ENCODE measurements at regions not wholly inside any gene's neighbourhood (a gene's known extent, or its start where the extent isn't known, plus 50 kb on each side); places are given as distances from the start of the nearest gene placed in this dataset.

- peaks cover 0 to under 1% of the 10 kb centered on the region in 2 donors for H3K4me1 ChIP-seq
- H3K27ac ChIP-seq: no peak overlapping the region
- no peaks in the 10 kb centered on the region for H3K9me3 ChIP-seq
- no peak overlapping the region for H3K4me3 ChIP-seq
- TF ChIP-seq POLR2A (IDR thresholded peaks at IDR 0.05): no peak
- no peak for TF ChIP-seq CTCF (IDR thresholded peaks at IDR 0.05)
- DNase-seq: no peak
- no peaks in the 10 kb centered on the region for H3K27me3 ChIP-seq
- intact Hi-C loops (cut with DNase I; ENCODE audit: low total_unique reads): no loop called here
- no peaks in the 10 kb centered on the region for H3K36me3 ChIP-seq
These were observed 114.0 kb downstream of the GATA6 start for GRCh38 chr18:22283397-22283796.

- H3K27me3 ChIP-seq: no peaks in the 10 kb centered on the region
- H3K27ac ChIP-seq: peak overlapping the region in 1 of 2 donors; percentile 4
- TF ChIP-seq POLR2A (IDR thresholded peaks at IDR 0.05) (no peak), CTCF (IDR thresholded peaks at IDR 0.05) (no peak)
- peaks cover 0 to 4% of the 10 kb centered on the region in 2 donors for H3K4me1 ChIP-seq
- H3K36me3 ChIP-seq: no peaks in the 10 kb centered on the region
- intact Hi-C loops (cut with DNase I; ENCODE audit: low total_unique reads): no loop called here
- DNase-seq: no peak
- no peaks in the 10 kb centered on the region for H3K9me3 ChIP-seq
- H3K4me3 ChIP-seq: no peak overlapping the region
These were observed 113.7 kb downstream of the GATA6 start for GRCh38 chr18:22283116-22283395.

GRCh38 chr18:22282311-22283115, 113.1 kb downstream of the GATA6 start:
- TF ChIP-seq POLR2A (IDR thresholded peaks at IDR 0.05) (no peak), CTCF (IDR thresholded peaks at IDR 0.05) (no peak)
- Histone ChIP-seq H3K36me3 (no peaks in the 10 kb centered on the region), H3K27me3 (no peaks in the 10 kb centered on the region), H3K27ac (peak overlapping the region in 1 of 2 donors; percentile 4), H3K9me3 (no peaks in the 10 kb centered on the region), H3K4me3 (no peak overlapping the region), H3K4me1 (peaks cover 0 to 7% of the 10 kb centered on the region in 2 donors)
- intact Hi-C loops (cut with DNase I; ENCODE audit: low total_unique reads): no loop called here
- no peak for DNase-seq

- no peaks in the 10 kb centered on the region for H3K9me3 ChIP-seq
- TF ChIP-seq CTCF (IDR thresholded peaks at IDR 0.05): no peak
- H3K27me3 ChIP-seq: no peaks in the 10 kb centered on the region
- H3K4me1 ChIP-seq: peaks cover 4 to 7% of the 10 kb centered on the region in 2 donors
- H3K36me3 ChIP-seq: no peaks in the 10 kb centered on the region
- H3K4me3 ChIP-seq: no peak overlapping the region
- H3K27ac ChIP-seq: peak overlapping the region; percentile 69 to 70
- intact Hi-C loops (cut with DNase I; ENCODE audit: low total_unique reads): no loop called here
- DNase-seq: no peak
These were observed 111.0 kb downstream of the GATA6 start for GRCh38 chr18:22280453-22280750.

DNA sequence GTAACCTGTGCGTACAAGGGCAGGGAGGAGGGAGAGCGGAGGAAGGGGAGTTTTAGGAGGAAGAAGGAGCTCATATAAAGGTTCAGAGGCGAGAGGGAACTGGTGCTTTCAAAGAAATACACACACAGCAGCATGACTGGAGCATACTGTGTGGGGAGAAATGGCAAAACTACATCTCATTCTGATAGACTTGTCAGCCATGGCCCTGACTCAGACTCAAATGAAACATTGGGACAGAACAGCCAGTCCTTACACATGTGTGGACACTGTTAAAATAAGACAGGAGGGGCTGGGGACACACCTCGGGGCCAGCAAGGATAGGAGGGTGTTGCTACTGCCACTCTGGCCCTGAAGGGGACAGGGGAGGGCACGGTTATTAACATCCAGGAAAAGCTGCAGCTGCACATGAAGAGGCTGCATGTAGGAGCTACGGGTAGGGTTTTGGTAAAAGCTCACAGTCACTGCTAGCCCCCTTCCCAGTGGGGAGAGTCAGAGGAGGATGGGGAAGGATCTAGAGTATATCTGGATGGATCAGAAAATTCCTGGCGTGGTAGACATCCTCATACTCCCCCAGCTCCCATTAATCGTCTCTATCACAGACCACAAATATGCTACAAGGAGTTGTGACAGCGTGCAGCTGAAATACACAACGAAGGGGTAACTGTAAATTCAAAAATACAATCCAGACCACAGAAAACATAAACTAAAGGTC, 110.5 kb downstream of the GATA6 start:
- Histone ChIP-seq H3K4me1 (peaks cover 4 to 7% of the 10 kb centered on the region in 2 donors), H3K27ac (peak overlapping the region; percentile 69 to 70), H3K27me3 (no peaks in the 10 kb centered on the region), H3K4me3 (no peak overlapping the region), H3K36me3 (no peaks in the 10 kb centered on the region), H3K9me3 (no peaks in the 10 kb centered on the region)
- DNase-seq: no peak
- intact Hi-C loops (cut with DNase I; ENCODE audit: low total_unique reads): no loop called here
- TF ChIP-seq POLR2A (IDR thresholded peaks at IDR 0.05) (no peak), CTCF (IDR thresholded peaks at IDR 0.05) (no peak)

Data from uterus (tissue), 3 donors.